Caco-2 (cell line): ENCODE measurements at regions not wholly inside any gene's neighbourhood (a gene's known extent, or its start where the extent isn't known, plus 50 kb on each side); places are given as distances from the start of the nearest gene placed in this dataset.

Source experiments
- BruUV-seq: library from RNA; stranded (reverse); fragments of 400-500 nt; replicated peaks from 2 replicates; lab custom pipeline; 2021; lab: Mats Ljungman, UMichigan
- CTCF ChIA-PET: fragments of 300-600 bp; sonication (Branson Sonifier 250); formaldehyde crosslinking; loops from one replicate; lab custom pipeline; 2022; ENCODE audit warnings: antibody characterized with exemption; lab: Charles Lee
- POLR2A ChIA-PET: fragments of 300-600 bp; sonication (Branson Sonifier 250); formaldehyde crosslinking; loops from one replicate; lab custom pipeline; 2022; ENCODE audit warnings: antibody characterized with exemption; lab: Charles Lee
- DNase-seq, 2 experiments: peaks; one replicate each; pipeline versions ENCODE4 v3.0.0 to v3.0.0-alpha.2; 2020 to 2022
- H3K27me3 ChIP-seq: replicated peaks from 2 replicates; pipeline ENCODE4 v1.6.0; 2011; ENCODE audit warnings: low read length; ENCODE audit not compliant: control insufficient read depth, insufficient read depth
- H3K36me3 ChIP-seq: 2 replicates; pipeline ENCODE4 v1.5.1; 2011; ENCODE audit warnings: low read length; ENCODE audit not compliant: control insufficient read depth, insufficient read depth
- H3K4me1 ChIP-seq: fragments of 250-450 bp; sonication (Bioruptor Pico); 2 replicates; pipeline ENCODE4 v1.5.1; 2020; ENCODE audit warnings: mild to moderate bottlenecking
- H3K4me3 ChIP-seq: 2 replicates; pipeline ENCODE4 v1.5.1; 2011; ENCODE audit warnings: low read depth, mild to moderate bottlenecking, control low read depth, low read length
- H3K9me3 ChIP-seq: fragments of 250-450 bp; sonication (Bioruptor Pico); 2 replicates; pipeline ENCODE4 v1.5.1; 2020; ENCODE audit warnings: mild to moderate bottlenecking, moderate library complexity
- H3K27ac Mint-ChIP-seq: one replicate; pipeline ENCODE4 v1.8.0; 2022; ENCODE audit warnings: mixed read lengths; ENCODE audit not compliant: unreplicated experiment
- H3K27me3 Mint-ChIP-seq: one replicate; pipeline ENCODE4 v1.8.0; 2022; ENCODE audit warnings: mixed read lengths; ENCODE audit not compliant: insufficient read depth, unreplicated experiment
- H3K36me3 Mint-ChIP-seq: one replicate; pipeline ENCODE4 v1.8.0; 2022; ENCODE audit warnings: mild to moderate bottlenecking, mixed read lengths; ENCODE audit not compliant: insufficient read depth, unreplicated experiment
- H3K4me1 Mint-ChIP-seq: one replicate; pipeline ENCODE4 v1.8.0; 2022; ENCODE audit warnings: low read depth, mixed read lengths; ENCODE audit not compliant: unreplicated experiment
- H3K4me3 Mint-ChIP-seq: one replicate; pipeline ENCODE4 v1.8.0; 2022; ENCODE audit warnings: mild to moderate bottlenecking, moderate library complexity, mixed read lengths; ENCODE audit not compliant: unreplicated experiment
- H3K9me3 Mint-ChIP-seq: one replicate; pipeline ENCODE4 v1.8.0; 2022; ENCODE audit warnings: mixed read lengths; ENCODE audit not compliant: unreplicated experiment
- intact Hi-C: fragments of 100-400 bp; cut with micrococcal nuclease; formaldehyde crosslinking; loops from one replicate; pipeline ENCODE4 v1.10.0; 2022; ENCODE audit not compliant: unreplicated experiment
- TF ChIP-seq, protein P1 (sequence below), 2 experiments: fragments of 200-600 bp in 1 of 2; IDR thresholded peaks; 1 replicate in 1 of 2; 2 replicates in 1 of 2; pipeline versions ENCODE4 v1.5.1 to v1.8.0; 2011 to 2022; ENCODE audit warnings: antibody characterized with exemption in 1 of 2, control low read depth in 1 of 2, inconsistent platforms in 1 of 2, low read depth in 1 of 2, low read length in 1 of 2, mild to moderate bottlenecking in 1 of 2, moderate library complexity in 1 of 2; ENCODE audit not compliant: insufficient read depth in 1 of 2, severe bottlenecking in 1 of 2, unreplicated experiment in 1 of 2

DNA sequence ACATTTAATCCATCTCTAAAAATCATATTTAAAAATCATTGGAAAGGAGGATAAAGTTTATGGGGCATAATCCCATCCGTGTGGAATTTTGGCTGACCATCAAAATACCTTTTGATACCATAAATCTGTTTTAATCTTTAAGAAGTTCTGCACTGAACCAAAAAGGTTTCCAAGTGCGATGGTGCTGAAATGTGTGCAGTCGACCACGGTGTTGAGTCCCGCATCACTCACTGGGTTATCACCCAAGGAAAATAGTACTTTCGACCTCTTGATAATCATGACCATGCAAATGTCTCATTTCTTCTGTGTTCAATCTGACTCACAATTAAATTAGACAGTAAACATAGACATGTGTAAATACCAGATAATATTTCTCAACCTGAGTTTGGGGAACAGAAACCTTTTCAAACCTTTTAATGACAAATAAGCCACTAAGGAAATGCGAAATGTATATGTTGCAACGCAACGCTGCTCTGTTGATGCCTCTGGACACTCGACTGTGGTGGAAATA lies 62.0 kb upstream of the CDH6 start:
- Mint-ChIP-seq H3K4me1 (no peaks in the 10 kb centered on the region), H3K4me3 (no peak overlapping the region), H3K27ac (no peak overlapping the region), H3K9me3 (no peaks in the 10 kb centered on the region), H3K27me3 (no peaks in the 10 kb centered on the region), H3K36me3 (no peaks in the 10 kb centered on the region)
- ChIA-PET CTCF (no interaction called here), POLR2A (no interaction called here)
- H3K4me1 ChIP-seq, result no peaks in the 10 kb centered on the region; the same call in 1 of the 2 replicates
- H3K9me3 ChIP-seq, result no peaks in the 10 kb centered on the region
- no peak overlapping the region for H3K4me3 ChIP-seq
- H3K27me3 ChIP-seq, result no peaks in the 10 kb centered on the region
- intact Hi-C loops, result no loop called here
- TF ChIP-seq, protein P1, sequence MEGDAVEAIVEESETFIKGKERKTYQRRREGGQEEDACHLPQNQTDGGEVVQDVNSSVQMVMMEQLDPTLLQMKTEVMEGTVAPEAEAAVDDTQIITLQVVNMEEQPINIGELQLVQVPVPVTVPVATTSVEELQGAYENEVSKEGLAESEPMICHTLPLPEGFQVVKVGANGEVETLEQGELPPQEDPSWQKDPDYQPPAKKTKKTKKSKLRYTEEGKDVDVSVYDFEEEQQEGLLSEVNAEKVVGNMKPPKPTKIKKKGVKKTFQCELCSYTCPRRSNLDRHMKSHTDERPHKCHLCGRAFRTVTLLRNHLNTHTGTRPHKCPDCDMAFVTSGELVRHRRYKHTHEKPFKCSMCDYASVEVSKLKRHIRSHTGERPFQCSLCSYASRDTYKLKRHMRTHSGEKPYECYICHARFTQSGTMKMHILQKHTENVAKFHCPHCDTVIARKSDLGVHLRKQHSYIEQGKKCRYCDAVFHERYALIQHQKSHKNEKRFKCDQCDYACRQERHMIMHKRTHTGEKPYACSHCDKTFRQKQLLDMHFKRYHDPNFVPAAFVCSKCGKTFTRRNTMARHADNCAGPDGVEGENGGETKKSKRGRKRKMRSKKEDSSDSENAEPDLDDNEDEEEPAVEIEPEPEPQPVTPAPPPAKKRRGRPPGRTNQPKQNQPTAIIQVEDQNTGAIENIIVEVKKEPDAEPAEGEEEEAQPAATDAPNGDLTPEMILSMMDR (IDR thresholded peaks at IDR 0.05; ENCODE audit: insufficient read depth in 1 of 2, low read depth in 1 of 2, low read length in 1 of 2, severe bottlenecking in 1 of 2, unreplicated experiment in 1 of 2), result no peak
- BruUV-seq, result no TSS peak
- no peak for DNase-seq
- H3K36me3 ChIP-seq, result no peaks in the 10 kb centered on the region

DNA sequence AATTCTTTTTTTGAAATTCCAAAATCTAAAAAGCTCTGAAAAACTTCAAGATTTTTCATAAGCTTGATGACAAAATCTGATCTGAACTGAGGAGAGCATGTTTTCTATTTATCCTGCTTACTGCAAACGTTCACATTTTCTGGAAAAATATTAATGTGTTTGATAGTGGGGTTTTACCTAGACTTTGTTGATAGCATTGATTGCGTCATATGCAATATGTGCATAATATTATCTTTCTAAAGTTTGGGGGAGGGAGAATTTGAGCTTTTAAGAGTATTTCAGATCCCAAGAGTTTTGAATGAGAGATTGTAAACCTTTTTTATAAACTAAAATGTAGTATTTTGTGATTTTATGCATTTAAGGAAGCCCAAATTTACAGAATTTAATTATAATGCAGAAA lies 62.8 kb upstream of the CDH6 start:
- intact Hi-C loops, result no loop called here
- Mint-ChIP-seq H3K4me3 (no peak overlapping the region), H3K27me3 (no peaks in the 10 kb centered on the region), H3K27ac (no peak overlapping the region), H3K36me3 (no peaks in the 10 kb centered on the region), H3K9me3 (no peaks in the 10 kb centered on the region), H3K4me1 (no peaks in the 10 kb centered on the region)
- TF ChIP-seq, protein P1 (IDR thresholded peaks at IDR 0.05; ENCODE audit: insufficient read depth in 1 of 2, low read depth in 1 of 2, low read length in 1 of 2, severe bottlenecking in 1 of 2, unreplicated experiment in 1 of 2), result no peak
- H3K4me1 ChIP-seq, result no peaks in the 10 kb centered on the region; the same call in 1 of the 2 replicates
- H3K27me3 ChIP-seq, result no peaks in the 10 kb centered on the region
- no peaks in the 10 kb centered on the region for H3K36me3 ChIP-seq
- no peak for DNase-seq
- no peak overlapping the region for H3K4me3 ChIP-seq
- POLR2A ChIA-PET, result no interaction called here
- CTCF ChIA-PET, result no interaction called here
- BruUV-seq, result no TSS peak
- no peaks in the 10 kb centered on the region for H3K9me3 ChIP-seq

DNA sequence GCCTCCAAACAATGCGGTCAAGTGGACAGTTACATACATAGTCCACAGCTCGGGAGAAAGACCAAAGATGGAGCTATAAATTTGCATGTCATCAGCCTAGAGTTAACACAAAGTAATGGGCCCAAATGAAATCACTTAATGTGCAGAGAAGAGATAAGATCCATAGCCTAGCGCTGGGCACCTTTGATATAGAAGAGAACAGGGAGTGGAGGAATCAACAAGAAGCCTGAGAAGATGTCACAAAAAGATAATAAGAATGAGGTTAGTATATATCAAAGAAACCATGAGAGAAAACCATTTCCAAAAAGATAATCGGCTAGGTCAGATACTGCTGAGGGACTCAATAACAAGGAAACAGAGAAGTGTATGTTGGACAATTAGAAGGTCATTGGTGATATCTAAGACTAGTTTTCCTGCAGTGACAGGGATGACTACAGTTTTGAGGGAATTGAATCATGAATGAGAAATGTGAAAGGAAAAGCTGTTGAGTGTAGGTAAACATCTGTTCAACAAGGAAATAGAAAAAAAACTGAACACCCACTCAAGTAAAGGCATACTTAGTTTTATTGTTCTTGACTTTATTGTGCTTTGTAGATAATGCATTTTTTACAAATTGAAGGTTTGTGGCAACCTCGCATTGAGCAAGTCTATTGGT lies 68.7 kb upstream of the CDH6 start:
- Mint-ChIP-seq H3K9me3 (peaks cover 17% of the 10 kb centered on the region), H3K27me3 (no peaks in the 10 kb centered on the region), H3K4me1 (peaks cover 29% of the 10 kb centered on the region), H3K36me3 (no peaks in the 10 kb centered on the region), H3K4me3 (no peak overlapping the region), H3K27ac (no peak overlapping the region)
- intact Hi-C loops, result loop anchor here (5.0 kb wide), 1 partner anchor 108 kb away; no protein-coding TSS in a partner anchor
- Histone ChIP-seq H3K4me1 (peaks cover 25% of the 10 kb centered on the region), H3K9me3 (no peaks in the 10 kb centered on the region), H3K4me3 (no peak overlapping the region), H3K36me3 (no peaks in the 10 kb centered on the region), H3K27me3 (no peaks in the 10 kb centered on the region)
- CTCF ChIA-PET, result no interaction called here
- TF ChIP-seq, protein P1 (IDR thresholded peaks at IDR 0.05; ENCODE audit: insufficient read depth in 1 of 2, low read depth in 1 of 2, low read length in 1 of 2, severe bottlenecking in 1 of 2, unreplicated experiment in 1 of 2), result no peak
- no TSS peak for BruUV-seq
- DNase-seq, result no peak
- POLR2A ChIA-PET, result no interaction called here
